ENCODE measurements at regions not wholly inside any gene's neighbourhood (a gene's known extent, or its start where the extent isn't known, plus 50 kb on each side); places are given as distances from the start of the nearest gene placed in this dataset.

GRCh38 chr7:46355331-46355730 lies 434.3 kb upstream of the IGFBP3 start:
- DNase-seq (no peak), ATAC-seq (ENCODE audit: low read depth) (no peak)
- Histone ChIP-seq H3K79me1 (ENCODE audit: low read depth in 1 of 2, low read length in 2 of 2) (no peaks in the 10 kb centered on the region), H3K23ac (ENCODE audit: low read depth, low read length) (no peak overlapping the region), H3K9me3 (ENCODE audit: control insufficient read depth, insufficient read depth, low read length) (no peaks in the 10 kb centered on the region), H2BK5ac (ENCODE audit: low read depth, low read length, poor library complexity, severe bottlenecking) (no peak overlapping the region), H3K56ac (ENCODE audit: extremely low read depth, insufficient read depth, low read length) (no peak overlapping the region), H3K9me1 (ENCODE audit: insufficient read depth, low read length) (peaks cover 5% of the 10 kb centered on the region; the same call in 1 of the 2 replicates), H3K4ac (ENCODE audit: low read depth, low read length) (no peak overlapping the region), H2BK120ac (ENCODE audit: low read depth, low read length) (no peak overlapping the region; the same call in 1 of the 2 replicates), H3K18ac (ENCODE audit: low read depth, low read length) (no peak overlapping the region), H3K9ac (ENCODE audit: low read depth, low read length) (no peak overlapping the region), H3K27me3 (ENCODE audit: control insufficient read depth, insufficient read depth, low read length) (no peaks in the 10 kb centered on the region), H3K4me3 (ENCODE audit: insufficient read depth, low read depth, low read length) (no peak overlapping the region), H4K91ac (ENCODE audit: insufficient read depth, low read depth, low read length) (no peak overlapping the region), H2BK15ac (ENCODE audit: low read depth, low read length) (no peak overlapping the region; the same call in 2 of the 3 replicates), H4K8ac (ENCODE audit: low read depth in 2 of 2, low read length in 2 of 2) (no peak overlapping the region), H4K5ac (ENCODE audit: low read depth, low read length) (no peak overlapping the region), H2AFZ (replicated peaks; ENCODE audit: low read length, poor library complexity) (no peak overlapping the region), H2BK20ac (ENCODE audit: low read depth, low read length) (no peak overlapping the region), H3K14ac (replicated peaks; ENCODE audit: low read depth, low read length) (no peak overlapping the region), H3K4me2 (ENCODE audit: low read depth, low read length) (no peak overlapping the region), H3K27ac (ENCODE audit: insufficient read depth, low read length) (no peak overlapping the region), H4K20me1 (ENCODE audit: insufficient read depth, low read length) (no peaks in the 10 kb centered on the region), H2AK9ac (replicated peaks; ENCODE audit: low read depth, low read length, poor library complexity) (no peak overlapping the region), H3K36me3 (ENCODE audit: control insufficient read depth, insufficient read depth, low read length) (no peaks in the 10 kb centered on the region), H2AK5ac (ENCODE audit: low read depth, low read length) (no peak overlapping the region), H3K4me1 (ENCODE audit: control insufficient read depth, insufficient read depth, low read length) (peaks cover 3% of the 10 kb centered on the region; the same call in 1 of the 2 replicates)
- WGBS, 2 experiments (ENCODE audit: extremely low coverage in 2 of 2, insufficient read length in 1 of 2): 100% methylated on average over 2 of the region's 4 CpGs; no CpG with 5 or more reads in 1 of the 2 experiments
- no TSS peak for BruUV-seq (replicated peaks)
- ChIA-PET CTCF (interaction anchor here (0.8 to 1.2 kb wide), 4 partner anchors 8 to 433 kb away, joined by 3 to 4 read pairs (median 3); no protein-coding TSS in a partner anchor), POLR2A (ENCODE audit: unreplicated experiment) (no interaction called here)
- intact Hi-C loops (cut with micrococcal nuclease) (loop anchor here (10.0 kb wide), 1 partner anchor 419 kb away; no protein-coding TSS in a partner anchor), in situ Hi-C loops (cut with MboI; ENCODE audit: low sequenced_read_pairs) (no loop called here), dilution Hi-C loops (cut with HindIII; ENCODE audit: low sequenced_read_pairs, unreplicated experiment) (no loop called here)
- TF ChIP-seq CHD1 (IDR thresholded peaks at IDR 0.05; ENCODE audit: low read depth, low read length) (no peak), USF2 (IDR thresholded peaks at IDR 0.05; ENCODE audit: low read depth, low read length) (no peak), SMC3 (IDR thresholded peaks at IDR 0.05; ENCODE audit: low read depth, low read length) (no peak), MAZ (IDR thresholded peaks at IDR 0.05; ENCODE audit: borderline replicate concordance, low read depth, low read length) (no peak), MAFK (IDR thresholded peaks at IDR 0.05; ENCODE audit: low read depth, low read length) (no peak), FOS (IDR thresholded peaks at IDR 0.05; ENCODE audit: low read depth, low read length) (no peak), RCOR1 (IDR thresholded peaks at IDR 0.05; ENCODE audit: insufficient replicate concordance, low read length) (no peak), RFX5 (IDR thresholded peaks at IDR 0.05; ENCODE audit: low read depth, low read length) (no peak)

All from IMR-90 (cell line).